Adrenal gland (tissue), 9 donors: ENCODE measurements at regions not wholly inside any gene's neighbourhood (a gene's known extent, or its start where the extent isn't known, plus 50 kb on each side); places are given as distances from the start of the nearest gene placed in this dataset.
A peak's percentile ranks its signal among the peaks of the same experiment; 100 is the strongest.

Experiments used
- DNase-seq, 7 donors: peaks; one replicate each; pipeline ENCODE4 v3.0.0-alpha.2; 2019 to 2020
- H3K27ac ChIP-seq, 5 donors: fragments of 200-600 bp; sonication (generic) in 4 of 5; 1 replicate in 3 of 5; 2 replicates in 2 of 5; pipeline versions ENCODE4 v1.5.1 to v1.8.0; 2016 to 2020; ENCODE audit warnings: mild to moderate bottlenecking in 1 of 5
- H3K27me3 ChIP-seq: fragments of 200-600 bp; 2 replicates; pipeline ENCODE4 v1.8.0; 2021
- H3K36me3 ChIP-seq, 2 donors: fragments of 200-600 bp; replicated peaks in 1 of 2; 1 replicate in 1 of 2; 2 replicates in 1 of 2; pipeline versions ENCODE4 v1.5.1 to v1.8.0; 2018 to 2022
- H3K4me1 ChIP-seq, 2 donors: fragments of 200-600 bp; replicated peaks in 1 of 2; 1 replicate in 1 of 2; 2 replicates in 1 of 2; pipeline versions ENCODE4 v1.5.1 to v1.8.0; 2018 to 2021
- H3K4me3 ChIP-seq, 4 donors: fragments of 200-600 bp; sonication (generic) in 3 of 4; one replicate each; pipeline ENCODE4 v1.5.1; 2016 to 2018
- H3K9me3 ChIP-seq, 3 donors: fragments of 200-600 bp; sonication (generic) in 1 of 3; replicated peaks in 1 of 3; 1 replicate in 2 of 3; 2 replicates in 1 of 3; pipeline versions ENCODE4 v1.5.1 to v1.8.0; 2016 to 2021
- POLR2A ChIP-seq, 2 donors: fragments of 450-650 bp; IDR thresholded peaks; one replicate each; pipeline ENCODE4 v1.6.1; 2017; ENCODE audit warnings: antibody characterized with exemption in 2 of 2, mild to moderate bottlenecking in 2 of 2, moderate library complexity in 1 of 2
- WGBS, 4 donors: extraction: QIAGEN DNeasy Blood & Tissue Kit in 2 of 4; methylation state at CpG; one replicate each; pipeline versions ENCODE4 v1.1.5 to v1.1.7; 2013 to 2017; 5-methylcytosine and 5-hydroxymethylcytosine counted together
- intact Hi-C, 2 donors: fragments of 100-400 bp; cut with DNase I; formaldehyde crosslinking; loops; one replicate each; pipeline versions ENCODE4 v1.14.1 to v1.15.0; 2022 to 2023
- TF ChIP-seq, protein P1 (sequence below), 6 experiments: fragments of 450-650 bp in 4 of 6; fragments of 200-600 bp in 2 of 6; sonication (generic) in 1 of 6; IDR thresholded peaks; 1 replicate in 5 of 6; 2 replicates in 1 of 6; pipeline versions ENCODE4 v1.5.1 to v1.8.0; 2016 to 2021; ENCODE audit warnings: antibody characterized with exemption in 6 of 6, mild to moderate bottlenecking in 2 of 6, moderate library complexity in 1 of 6
- donor health status: healthy with polysubstance abuse.
- donor health status: Bipolar disorder and iron deficiency.
- donor health status: DM: yes; HTN: yes; CAD: no.
- donor health status: DM: no; HTN: no; CAD: no.
- donor health status: DM: no; HTN: no; CAD: no.

DNA sequence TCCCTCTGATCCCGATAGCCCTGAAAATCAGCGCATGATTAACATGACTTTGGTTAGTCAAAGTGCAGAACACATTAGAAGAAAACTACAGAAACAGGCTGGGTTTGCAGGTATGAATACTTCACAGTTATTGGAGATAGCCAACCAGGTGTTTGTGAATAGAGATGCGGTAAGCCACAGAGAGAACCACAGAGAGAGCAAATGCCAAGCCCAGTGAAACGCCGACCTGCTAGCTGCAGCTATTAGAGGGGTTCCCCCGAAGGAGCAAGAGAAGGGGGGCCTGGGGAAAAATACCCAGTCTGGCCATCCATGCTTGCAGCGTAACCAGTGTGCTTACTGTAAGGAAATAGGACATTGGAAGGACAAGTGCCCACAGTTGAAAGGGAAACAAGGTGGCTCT, 523.9 kb upstream of the CNTN3 start:
- Histone ChIP-seq H3K36me3 (no peaks in the 10 kb centered on the region), H3K9me3 (no peaks in the 10 kb centered on the region), H3K4me3 (no peak overlapping the region), H3K27ac (no peak overlapping the region), H3K4me1 (no peaks in the 10 kb centered on the region), H3K27me3 (no peaks in the 10 kb centered on the region)
- intact Hi-C loops, result no loop called here
- no peak for TF ChIP-seq POLR2A (IDR thresholded peaks at IDR 0.05)
- TF ChIP-seq, protein P1, sequence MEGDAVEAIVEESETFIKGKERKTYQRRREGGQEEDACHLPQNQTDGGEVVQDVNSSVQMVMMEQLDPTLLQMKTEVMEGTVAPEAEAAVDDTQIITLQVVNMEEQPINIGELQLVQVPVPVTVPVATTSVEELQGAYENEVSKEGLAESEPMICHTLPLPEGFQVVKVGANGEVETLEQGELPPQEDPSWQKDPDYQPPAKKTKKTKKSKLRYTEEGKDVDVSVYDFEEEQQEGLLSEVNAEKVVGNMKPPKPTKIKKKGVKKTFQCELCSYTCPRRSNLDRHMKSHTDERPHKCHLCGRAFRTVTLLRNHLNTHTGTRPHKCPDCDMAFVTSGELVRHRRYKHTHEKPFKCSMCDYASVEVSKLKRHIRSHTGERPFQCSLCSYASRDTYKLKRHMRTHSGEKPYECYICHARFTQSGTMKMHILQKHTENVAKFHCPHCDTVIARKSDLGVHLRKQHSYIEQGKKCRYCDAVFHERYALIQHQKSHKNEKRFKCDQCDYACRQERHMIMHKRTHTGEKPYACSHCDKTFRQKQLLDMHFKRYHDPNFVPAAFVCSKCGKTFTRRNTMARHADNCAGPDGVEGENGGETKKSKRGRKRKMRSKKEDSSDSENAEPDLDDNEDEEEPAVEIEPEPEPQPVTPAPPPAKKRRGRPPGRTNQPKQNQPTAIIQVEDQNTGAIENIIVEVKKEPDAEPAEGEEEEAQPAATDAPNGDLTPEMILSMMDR (IDR thresholded peaks at IDR 0.05), result no peak
- 80 to 90% (median 90%) methylated on average over 7 of the region's 7 CpGs for WGBS, 4 donors
- DNase-seq, result no peak

DNA sequence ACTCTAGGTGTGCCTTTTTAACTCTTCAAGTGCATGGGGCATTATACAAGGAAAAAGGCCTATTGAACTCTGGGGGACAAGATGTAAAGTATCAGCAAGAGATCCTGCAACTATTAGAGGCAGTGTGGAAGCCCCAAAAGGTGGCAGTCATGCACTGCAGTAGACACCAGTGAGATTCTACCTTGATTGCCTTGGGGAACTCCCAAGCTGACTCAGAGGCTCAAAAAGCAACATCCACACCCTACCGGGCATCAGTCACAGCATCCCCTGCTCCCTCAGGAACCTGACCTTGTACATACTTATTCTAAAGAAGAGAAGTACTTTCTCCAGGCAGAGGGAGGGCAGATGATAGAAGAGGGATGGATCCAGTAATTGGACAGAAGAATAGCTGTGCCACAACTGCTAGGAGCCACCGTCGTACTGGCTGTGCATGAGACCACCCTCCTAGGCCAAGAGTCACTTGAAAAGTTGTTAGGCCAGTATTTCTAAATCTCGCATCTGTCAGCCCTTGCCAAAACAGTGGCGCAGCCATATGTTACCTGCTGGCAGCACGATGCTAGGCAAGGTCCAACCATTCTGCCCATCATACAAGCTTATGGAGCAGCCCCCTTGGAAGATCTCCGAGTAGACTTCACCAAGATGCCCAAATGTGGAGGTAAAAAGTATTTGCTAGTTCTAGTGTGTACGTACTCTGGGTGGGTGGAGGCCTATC, 523.1 kb upstream of the FRG2C start:
- H3K4me3 ChIP-seq, result no peak overlapping the region
- intact Hi-C loops, result no loop called here

DNA sequence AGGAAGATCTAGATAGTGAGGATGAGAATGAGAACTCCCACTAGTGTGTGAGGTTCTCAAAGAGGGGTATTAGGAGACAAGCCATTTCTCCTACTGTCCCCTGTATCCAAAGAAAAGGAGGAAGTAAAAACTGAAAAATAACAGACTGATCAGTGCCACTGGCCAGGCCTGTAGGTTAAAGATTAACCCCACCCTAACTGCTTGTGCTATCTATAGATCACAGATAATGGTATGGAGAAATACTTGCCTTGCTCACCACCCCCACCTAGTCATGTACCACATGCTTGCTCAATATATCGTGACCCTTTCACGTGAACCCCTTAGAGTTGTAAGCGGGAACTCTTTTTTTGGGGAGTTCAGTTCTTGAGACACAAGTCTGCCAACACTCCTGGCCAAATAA, 519.7 kb upstream of the FRG2C start:
- H3K4me3 ChIP-seq, result no peak overlapping the region
- 90 to 97% (median 95%) methylated on average over 3 of the region's 3 CpGs for WGBS, 4 donors
- intact Hi-C loops, result no loop called here

More for the DNA sequence above, 523.1 kb upstream of the FRG2C start:
- no peaks in the 10 kb centered on the region for H3K4me1 ChIP-seq
- TF ChIP-seq POLR2A (IDR thresholded peaks at IDR 0.05), result no peak
- TF ChIP-seq, protein P1 (IDR thresholded peaks at IDR 0.05), result no peak
- H3K27ac ChIP-seq, result no peak overlapping the region
- no peaks in the 10 kb centered on the region for H3K9me3 ChIP-seq
- H3K36me3 ChIP-seq, result no peaks in the 10 kb centered on the region
- no peaks in the 10 kb centered on the region for H3K27me3 ChIP-seq
- no peak for DNase-seq
- WGBS, 4 donors, result 80 to 91% (median 85%) methylated on average over 8 of the region's 8 CpGs

DNA sequence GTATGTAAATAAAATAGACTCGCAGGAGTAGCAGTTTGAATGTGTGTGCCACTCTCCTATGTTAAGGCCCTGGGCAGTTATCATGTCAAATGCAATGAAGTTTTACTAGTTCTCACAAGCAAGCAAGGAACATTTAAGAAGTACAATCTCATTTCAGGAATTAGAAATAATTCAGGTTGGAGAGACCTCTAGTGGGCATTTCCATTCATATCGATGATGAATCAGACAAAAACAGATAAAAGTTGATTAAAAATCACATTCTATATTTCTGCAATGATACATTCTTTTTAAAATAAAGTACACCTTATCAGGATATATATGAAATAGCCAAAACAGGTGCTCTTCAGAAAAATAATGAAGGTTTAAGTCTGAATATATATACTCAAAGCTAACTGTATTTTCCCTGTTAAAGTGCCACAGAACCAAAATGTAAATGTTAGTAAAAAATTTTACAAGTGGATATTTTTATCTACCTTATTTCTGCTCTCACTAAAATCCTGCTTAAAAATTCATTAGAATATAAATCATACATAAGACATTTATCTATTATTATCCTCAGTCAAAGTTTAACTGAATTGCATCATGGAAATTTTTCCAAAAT, 492.4 kb upstream of the FRG2C start:
- no peaks in the 10 kb centered on the region for H3K9me3 ChIP-seq
- no peaks in the 10 kb centered on the region for H3K4me1 ChIP-seq
- 9 to 23% (median 18%) methylated on average over 2 of the region's 2 CpGs for WGBS, 4 donors
- H3K4me3 ChIP-seq, result no peak overlapping the region
- no peak overlapping the region for H3K27ac ChIP-seq
- TF ChIP-seq, protein P1 (IDR thresholded peaks at IDR 0.05), result peak in 4 of 6 experiments; percentile 20 to 46 (median 32)
- no peak for TF ChIP-seq POLR2A (IDR thresholded peaks at IDR 0.05)
- intact Hi-C loops, result no loop called here
- H3K36me3 ChIP-seq, result no peaks in the 10 kb centered on the region
- no peaks in the 10 kb centered on the region for H3K27me3 ChIP-seq
- no peak for DNase-seq

More for the DNA sequence above, 519.7 kb upstream of the FRG2C start:
- Histone ChIP-seq H3K4me1 (no peaks in the 10 kb centered on the region), H3K36me3 (no peaks in the 10 kb centered on the region), H3K27me3 (no peaks in the 10 kb centered on the region), H3K27ac (no peak overlapping the region), H3K9me3 (no peaks in the 10 kb centered on the region)
- DNase-seq, result no peak
- TF ChIP-seq, protein P1 (IDR thresholded peaks at IDR 0.05), result no peak
- TF ChIP-seq POLR2A (IDR thresholded peaks at IDR 0.05), result no peak
